Endothelial cell of umbilical vein (primary cell): ENCODE measurements at regions not wholly inside any gene's neighbourhood (a gene's known extent, or its start where the extent isn't known, plus 50 kb on each side); places are given as distances from the start of the nearest gene placed in this dataset.

Experiments
- POLR2A ChIP-seq: IDR thresholded peaks from 2 replicates; pipeline ENCODE4 v1.6.1; 2012; ENCODE audit warnings: low read depth, mild to moderate bottlenecking, control low read depth, low read length
- TF ChIP-seq, protein P1 (sequence below), 2 donors: IDR thresholded peaks; 1 replicate in 1 of 2; 2 replicates in 1 of 2; pipeline ENCODE4 v1.5.1; 2011; ENCODE audit warnings: low read length in 2 of 2, mild to moderate bottlenecking in 2 of 2, moderate library complexity in 2 of 2, control low read depth in 1 of 2, inconsistent platforms in 1 of 2, low read depth in 1 of 2; ENCODE audit not compliant: insufficient read depth in 1 of 2; ENCODE audit errors: extremely low read depth in 1 of 2
- TF ChIP-seq, protein P2 (sequence below): IDR thresholded peaks from 2 replicates; pipeline ENCODE4 v1.6.1; 2011; ENCODE audit not compliant: insufficient read depth, insufficient read length

DNA sequence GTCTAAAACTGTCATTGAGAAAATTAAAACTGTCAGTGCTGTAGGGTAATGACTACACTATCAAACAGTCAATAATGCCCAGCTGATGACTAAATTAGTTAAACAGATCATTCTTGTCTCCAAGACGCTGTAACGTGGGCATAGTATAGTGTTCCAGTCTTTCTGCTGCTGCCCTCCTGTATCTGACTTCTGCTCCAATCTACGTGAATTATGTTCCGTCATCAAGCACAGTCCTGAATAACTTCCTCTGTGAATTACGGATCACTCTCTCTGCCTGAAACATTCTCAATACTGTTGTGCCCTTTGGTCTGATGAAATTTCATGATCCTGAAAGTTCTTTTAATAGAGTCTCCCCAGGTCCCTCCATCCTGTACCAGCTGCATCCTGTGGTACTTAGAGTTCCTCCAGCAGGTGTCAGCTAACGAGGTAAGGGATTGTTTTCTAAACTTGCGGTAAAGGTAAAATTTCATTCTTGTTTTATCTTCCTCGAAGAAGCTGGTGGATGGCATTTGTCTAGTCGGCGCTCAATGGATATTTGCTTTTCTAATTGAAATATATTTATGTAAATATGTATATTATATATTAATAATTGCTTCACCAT is 393.5 kb upstream of the ADARB2 start:
- TF ChIP-seq, protein P1, sequence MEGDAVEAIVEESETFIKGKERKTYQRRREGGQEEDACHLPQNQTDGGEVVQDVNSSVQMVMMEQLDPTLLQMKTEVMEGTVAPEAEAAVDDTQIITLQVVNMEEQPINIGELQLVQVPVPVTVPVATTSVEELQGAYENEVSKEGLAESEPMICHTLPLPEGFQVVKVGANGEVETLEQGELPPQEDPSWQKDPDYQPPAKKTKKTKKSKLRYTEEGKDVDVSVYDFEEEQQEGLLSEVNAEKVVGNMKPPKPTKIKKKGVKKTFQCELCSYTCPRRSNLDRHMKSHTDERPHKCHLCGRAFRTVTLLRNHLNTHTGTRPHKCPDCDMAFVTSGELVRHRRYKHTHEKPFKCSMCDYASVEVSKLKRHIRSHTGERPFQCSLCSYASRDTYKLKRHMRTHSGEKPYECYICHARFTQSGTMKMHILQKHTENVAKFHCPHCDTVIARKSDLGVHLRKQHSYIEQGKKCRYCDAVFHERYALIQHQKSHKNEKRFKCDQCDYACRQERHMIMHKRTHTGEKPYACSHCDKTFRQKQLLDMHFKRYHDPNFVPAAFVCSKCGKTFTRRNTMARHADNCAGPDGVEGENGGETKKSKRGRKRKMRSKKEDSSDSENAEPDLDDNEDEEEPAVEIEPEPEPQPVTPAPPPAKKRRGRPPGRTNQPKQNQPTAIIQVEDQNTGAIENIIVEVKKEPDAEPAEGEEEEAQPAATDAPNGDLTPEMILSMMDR (IDR thresholded peaks at IDR 0.05; ENCODE audit: extremely low read depth in 1 of 2, insufficient read depth in 1 of 2, low read depth in 1 of 2, low read length in 2 of 2) = no peak
- TF ChIP-seq POLR2A = no peak
- TF ChIP-seq, protein P2, sequence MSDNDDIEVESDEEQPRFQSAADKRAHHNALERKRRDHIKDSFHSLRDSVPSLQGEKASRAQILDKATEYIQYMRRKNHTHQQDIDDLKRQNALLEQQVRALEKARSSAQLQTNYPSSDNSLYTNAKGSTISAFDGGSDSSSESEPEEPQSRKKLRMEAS = no peak
